HG02973 (cell line): ENCODE measurements at regions not wholly inside any gene's neighbourhood (a gene's known extent, or its start where the extent isn't known, plus 50 kb on each side); places are given as distances from the start of the nearest gene placed in this dataset.
"Not testable (repeated sequence)": the region's sequence is repeated elsewhere in the genome, so short reads cannot be mapped to it uniquely, and the experiment has no call there.

ENCODE experiments used
- ATAC-seq: cut with Tn5 transposase; IDR thresholded peaks from one replicate; pipeline ENCODE4 v1.9.1; 2021; ENCODE audit warnings: moderate library complexity; ENCODE audit not compliant: unreplicated experiment

- not testable (repeated sequence) for ATAC-seq
Observed at GRCh38 chr1:148361427-148362215, 121.5 kb downstream of the PPIAL4G start.

- no peak for ATAC-seq
Observed at GRCh38 chr1:148357037-148357436, 126.1 kb downstream of the PPIAL4G start.

- ATAC-seq: no peak
Observed at GRCh38 chr1:148355976-148356375, 127.1 kb downstream of the PPIAL4G start.

GRCh38 chr1:148354913-148355308 is 128.2 kb downstream of the PPIAL4G start:
- ATAC-seq: no peak

- no peak for ATAC-seq
Observed at GRCh38 chr1:148354284-148354912, 128.7 kb downstream of the PPIAL4G start.

GRCh38 chr1:148353461-148354283 is 129.4 kb downstream of the PPIAL4G start:
- no peak for ATAC-seq

- no peak for ATAC-seq
Observed at GRCh38 chr1:148352470-148353053, 130.5 kb downstream of the PPIAL4G start.

- no peak for ATAC-seq
Observed at GRCh38 chr1:148347781-148348180, 135.3 kb downstream of the PPIAL4G start.

- not testable (repeated sequence) for ATAC-seq
Observed at GRCh38 chr1:148345659-148346151, 137.4 kb downstream of the PPIAL4G start.

GRCh38 chr1:148344651-148345050 is 138.5 kb downstream of the PPIAL4G start:
- not testable (repeated sequence) for ATAC-seq

GRCh38 chr1:148341729-148342128 is 141.4 kb downstream of the PPIAL4G start:
- ATAC-seq: not testable (repeated sequence)

- not testable (repeated sequence) for ATAC-seq
Observed at GRCh38 chr1:148336121-148336918, 146.8 kb downstream of the PPIAL4G start.

- peak; percentile 64 for ATAC-seq
Observed at GRCh38 chr1:148334339-148335130, 148.6 kb downstream of the PPIAL4G start.

GRCh38 chr1:148333875-148334338 is 149.2 kb downstream of the PPIAL4G start:
- no peak for ATAC-seq

GRCh38 chr1:148328884-148329283 is 154.2 kb downstream of the PPIAL4G start:
- no peak for ATAC-seq

GRCh38 chr1:148325031-148325430 is 158.1 kb downstream of the PPIAL4G start:
- not testable (repeated sequence) for ATAC-seq

GRCh38 chr1:148324465-148324864 is 158.6 kb downstream of the PPIAL4G start:
- ATAC-seq: not testable (repeated sequence)

- ATAC-seq: not testable (repeated sequence)
Observed at GRCh38 chr1:148320079-148320478, 163.0 kb downstream of the PPIAL4G start.

GRCh38 chr1:148318904-148319242 is 164.2 kb downstream of the PPIAL4G start:
- no peak for ATAC-seq
